Kidney (tissue), 13 donors: ENCODE measurements at regions not wholly inside any gene's neighbourhood (a gene's known extent, or its start where the extent isn't known, plus 50 kb on each side); places are given as distances from the start of the nearest gene placed in this dataset.

ENCODE experiments used
- DNase-seq, 5 donors: peaks; one replicate each; pipeline ENCODE4 v3.0.0-alpha.2; 2013 to 2020
- FAIRE-seq: peaks from 2 replicates; lab custom pipeline; 2012; peaks lifted over from hg19 to GRCh38; lab: Jason Lieb, UNC
- H3K27ac ChIP-seq, 2 donors: one replicate each; pipeline ENCODE4 v1.7.0; 2013; ENCODE audit warnings: low read depth in 2 of 2, low read length in 2 of 2, inconsistent platforms in 1 of 2
- H3K27me3 ChIP-seq: one replicate; pipeline ENCODE4 v1.7.1; 2013; ENCODE audit warnings: low read length, inconsistent platforms; ENCODE audit not compliant: control insufficient read depth, insufficient read depth
- H3K36me3 ChIP-seq, 3 donors: one replicate each; pipeline versions ENCODE4 v1.7.0 to v1.7.1; 2013; ENCODE audit warnings: low read length in 3 of 3, control low read depth in 1 of 3, inconsistent platforms in 1 of 3; ENCODE audit not compliant: insufficient read depth in 3 of 3, control insufficient read depth in 2 of 3
- H3K4me1 ChIP-seq, 3 donors: one replicate each; pipeline versions ENCODE4 v1.7.0 to v1.7.1; 2013; ENCODE audit warnings: low read length in 3 of 3, inconsistent platforms in 1 of 3, low read depth in 1 of 3; ENCODE audit not compliant: control insufficient read depth in 2 of 3, insufficient read depth in 2 of 3
- H3K4me3 ChIP-seq, 3 donors: one replicate each; pipeline versions ENCODE4 v1.7.0 to v1.8.1; 2013; ENCODE audit warnings: low read length in 3 of 3, control low read depth in 1 of 3, inconsistent platforms in 1 of 3
- H3K9ac ChIP-seq, 3 donors: one replicate each; pipeline versions ENCODE4 v1.7.0 to v1.7.1; 2013; ENCODE audit warnings: low read length in 3 of 3, control low read depth in 1 of 3, inconsistent platforms in 1 of 3
- H3K9me3 ChIP-seq, 3 donors: one replicate each; pipeline versions ENCODE4 v1.7.0 to v1.7.1; 2013; ENCODE audit warnings: low read length in 3 of 3, control low read depth in 1 of 3, inconsistent platforms in 1 of 3; ENCODE audit not compliant: control insufficient read depth in 2 of 3, insufficient read depth in 1 of 3
- intact Hi-C: fragments of 100-400 bp; cut with DNase I; formaldehyde crosslinking; loops from one replicate; pipeline ENCODE4 v1.11.1; 2022
- TF ChIP-seq, protein P1 (sequence below): IDR thresholded peaks from 3 replicates; pipeline ENCODE4 v1.5.1; 2012; ENCODE audit warnings: mild to moderate bottlenecking, moderate library complexity, borderline replicate concordance; ENCODE audit not compliant: insufficient read depth; ENCODE audit errors: extremely low read depth
- donor health status: control.
- donor health status: control.
- donor health status: control.
- donor health status: control.
- donor health status: control.
- donor health status: DM: yes; HTN: yes; CAD: no.
- donor health status: Normal renal cell carcinoma (clear cell type).

DNA sequence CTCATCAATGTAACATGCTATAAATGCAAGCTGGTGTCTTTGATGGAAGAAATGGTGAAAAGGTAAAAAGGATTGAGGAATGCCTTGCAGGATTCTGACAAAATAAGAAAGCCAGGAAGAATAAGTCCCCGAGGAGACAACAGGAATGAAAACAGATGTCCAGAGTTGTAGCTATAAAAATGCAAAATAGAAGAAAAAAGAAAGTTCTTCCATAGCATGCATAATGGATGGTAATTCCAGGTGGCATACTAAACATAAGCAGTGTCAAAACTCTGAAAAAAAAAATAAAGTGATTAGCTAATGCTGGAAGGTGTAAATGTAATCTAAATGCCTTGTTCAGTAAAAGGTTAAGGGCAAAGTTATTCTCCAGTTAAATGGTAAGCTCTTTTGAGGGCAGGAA lies 225.9 kb upstream of the CHST9 start:
- Histone ChIP-seq H3K27ac (no peak overlapping the region), H3K27me3 (no peaks in the 10 kb centered on the region), H3K4me3 (no peak overlapping the region), H3K9ac (no peak overlapping the region), H3K4me1 (peaks cover 0 to 3% (median 0%) of the 10 kb centered on the region in 3 donors), H3K9me3 (no peaks in the 10 kb centered on the region), H3K36me3 (no peaks in the 10 kb centered on the region)
- intact Hi-C loops, result no loop called here
- TF ChIP-seq, protein P1, sequence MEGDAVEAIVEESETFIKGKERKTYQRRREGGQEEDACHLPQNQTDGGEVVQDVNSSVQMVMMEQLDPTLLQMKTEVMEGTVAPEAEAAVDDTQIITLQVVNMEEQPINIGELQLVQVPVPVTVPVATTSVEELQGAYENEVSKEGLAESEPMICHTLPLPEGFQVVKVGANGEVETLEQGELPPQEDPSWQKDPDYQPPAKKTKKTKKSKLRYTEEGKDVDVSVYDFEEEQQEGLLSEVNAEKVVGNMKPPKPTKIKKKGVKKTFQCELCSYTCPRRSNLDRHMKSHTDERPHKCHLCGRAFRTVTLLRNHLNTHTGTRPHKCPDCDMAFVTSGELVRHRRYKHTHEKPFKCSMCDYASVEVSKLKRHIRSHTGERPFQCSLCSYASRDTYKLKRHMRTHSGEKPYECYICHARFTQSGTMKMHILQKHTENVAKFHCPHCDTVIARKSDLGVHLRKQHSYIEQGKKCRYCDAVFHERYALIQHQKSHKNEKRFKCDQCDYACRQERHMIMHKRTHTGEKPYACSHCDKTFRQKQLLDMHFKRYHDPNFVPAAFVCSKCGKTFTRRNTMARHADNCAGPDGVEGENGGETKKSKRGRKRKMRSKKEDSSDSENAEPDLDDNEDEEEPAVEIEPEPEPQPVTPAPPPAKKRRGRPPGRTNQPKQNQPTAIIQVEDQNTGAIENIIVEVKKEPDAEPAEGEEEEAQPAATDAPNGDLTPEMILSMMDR, result no peak
- no peak for DNase-seq
- no peak for FAIRE-seq

DNA sequence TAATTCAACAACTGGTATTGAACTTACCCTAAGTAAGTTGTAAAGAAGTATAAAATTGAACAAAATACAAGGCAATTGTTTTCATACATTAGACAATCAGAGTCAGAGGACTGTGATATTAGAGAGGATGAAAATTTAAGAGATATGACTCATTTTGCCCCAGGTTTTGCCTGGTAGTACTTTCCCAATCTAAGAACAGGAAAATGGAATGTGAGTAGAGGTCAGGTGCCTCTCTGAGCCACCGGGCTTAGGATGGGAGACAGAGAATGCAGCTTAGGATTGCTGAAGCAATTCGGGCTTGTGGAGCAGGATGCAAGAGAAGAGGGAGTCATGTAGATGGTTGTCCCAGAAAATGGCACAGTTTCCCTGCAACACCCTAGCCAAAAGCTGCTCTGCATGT lies 219.7 kb upstream of the CHST9 start:
- no peak for DNase-seq
- intact Hi-C loops, result no loop called here
- H3K27me3 ChIP-seq, result no peaks in the 10 kb centered on the region
- no peak overlapping the region for H3K27ac ChIP-seq
- FAIRE-seq, result no peak
- no peaks in the 10 kb centered on the region for H3K9me3 ChIP-seq
- TF ChIP-seq, protein P1, result no peak
- H3K9ac ChIP-seq, result no peak overlapping the region
- no peak overlapping the region for H3K4me3 ChIP-seq
- H3K36me3 ChIP-seq, result no peaks in the 10 kb centered on the region
- H3K4me1 ChIP-seq, result no peaks in the 10 kb centered on the region

DNA sequence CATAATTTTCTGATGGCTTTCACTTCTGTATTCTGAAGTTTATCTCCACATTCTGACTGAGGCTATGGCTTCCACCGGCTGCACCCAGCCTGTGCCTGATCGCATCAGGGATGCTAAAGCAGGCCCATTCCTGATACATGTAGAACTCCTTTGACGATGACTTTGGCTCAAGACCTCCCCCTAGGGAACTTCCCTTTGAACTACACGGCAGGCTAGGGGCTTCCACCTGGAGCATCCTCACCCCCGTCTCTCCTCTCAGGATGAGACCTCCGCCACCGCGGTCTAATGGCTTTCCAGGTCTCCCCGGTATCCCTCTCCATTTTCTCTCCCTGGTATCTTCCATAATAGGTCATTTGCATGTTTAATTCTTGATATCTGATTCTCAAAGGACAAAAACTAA lies 214.9 kb upstream of the CHST9 start:
- intact Hi-C loops, result no loop called here
- no peak overlapping the region for H3K9ac ChIP-seq
- no peaks in the 10 kb centered on the region for H3K36me3 ChIP-seq
- no peak overlapping the region for H3K27ac ChIP-seq
- TF ChIP-seq, protein P1, result peak; percentile 35
- no peaks in the 10 kb centered on the region for H3K27me3 ChIP-seq
- no peaks in the 10 kb centered on the region for H3K4me1 ChIP-seq
- FAIRE-seq (no peak), DNase-seq (peak in 1 of 5 donors; percentile 56)
- no peaks in the 10 kb centered on the region for H3K9me3 ChIP-seq
- H3K4me3 ChIP-seq, result no peak overlapping the region

DNA sequence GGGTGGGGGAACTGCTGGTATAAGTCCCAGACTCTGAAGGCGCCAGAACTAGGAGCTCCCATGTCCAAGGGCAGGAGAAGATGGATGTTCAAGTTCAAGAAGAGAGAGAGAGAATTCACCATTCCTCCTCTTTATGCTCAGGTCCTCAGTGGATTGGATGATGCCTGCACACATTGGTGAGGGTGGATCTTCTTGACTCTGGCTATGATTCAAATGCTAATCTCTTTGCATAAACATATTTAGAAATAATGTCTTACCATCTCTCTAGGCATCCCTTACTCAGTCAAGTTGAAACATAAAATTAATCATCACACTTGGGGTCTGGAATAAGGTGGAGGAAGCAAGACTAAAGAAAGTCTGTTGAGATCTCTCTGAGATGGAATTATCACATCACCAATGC lies 210.6 kb upstream of the CHST9 start:
- no peak for FAIRE-seq
- Histone ChIP-seq H3K27me3 (no peaks in the 10 kb centered on the region), H3K9ac (no peak overlapping the region), H3K36me3 (no peaks in the 10 kb centered on the region), H3K27ac (no peak overlapping the region), H3K9me3 (no peaks in the 10 kb centered on the region), H3K4me1 (no peaks in the 10 kb centered on the region), H3K4me3 (no peak overlapping the region)
- intact Hi-C loops, result no loop called here
- TF ChIP-seq, protein P1, result no peak
- DNase-seq, result no peak
